NCI-H526 treated with DMSO at 0.1 percent for 48 hours (cell line): ENCODE measurements at regions not wholly inside any gene's neighbourhood (a gene's known extent, or its start where the extent isn't known, plus 50 kb on each side); places are given as distances from the start of the nearest gene placed in this dataset.
"Not testable (repeated sequence)": the region's sequence is repeated elsewhere in the genome, so short reads cannot be mapped to it uniquely, and the experiment has no call there.

Experiments
- DNase-seq: peaks from one replicate; lab custom pipeline; 2025; lab: John Stamatoyannopoulos, UW

GRCh38 chr2:111425789-111426201, 305.1 kb downstream of the BCL2L11 start:
- DNase-seq: not testable (repeated sequence)

GRCh38 chr2:111427346-111427745, 306.6 kb downstream of the BCL2L11 start:
- not testable (repeated sequence) for DNase-seq

GRCh38 chr2:111428915-111429314, 308.2 kb downstream of the BCL2L11 start:
- DNase-seq: not testable (repeated sequence)

GRCh38 chr2:111429353-111429752, 308.6 kb downstream of the BCL2L11 start:
- DNase-seq: not testable (repeated sequence)

GRCh38 chr2:111430817-111431661, 310.3 kb downstream of the BCL2L11 start:
- not testable (repeated sequence) for DNase-seq

- DNase-seq: not testable (repeated sequence)
These were observed 311.7 kb downstream of the BCL2L11 start for GRCh38 chr2:111432423-111432822.

GRCh38 chr2:111432916-111433499, 312.3 kb downstream of the BCL2L11 start:
- not testable (repeated sequence) for DNase-seq

- DNase-seq: not testable (repeated sequence)
These were observed 313.3 kb downstream of the BCL2L11 start for GRCh38 chr2:111433892-111434607.

- not testable (repeated sequence) for DNase-seq
These were observed 313.9 kb downstream of the BCL2L11 start for GRCh38 chr2:111434608-111434939.

- DNase-seq: not testable (repeated sequence)
These were observed 315.0 kb downstream of the BCL2L11 start for GRCh38 chr2:111435553-111436310.

GRCh38 chr2:111436411-111436810, 315.7 kb downstream of the BCL2L11 start:
- DNase-seq: not testable (repeated sequence)

- DNase-seq: not testable (repeated sequence)
These were observed 316.7 kb downstream of the BCL2L11 start for GRCh38 chr2:111437288-111437990.

- DNase-seq: not testable (repeated sequence)
These were observed 317.4 kb downstream of the BCL2L11 start for GRCh38 chr2:111438161-111438560.

- not testable (repeated sequence) for DNase-seq
These were observed 318.5 kb downstream of the BCL2L11 start for GRCh38 chr2:111439237-111439636.

- not testable (repeated sequence) for DNase-seq
These were observed 320.9 kb downstream of the BCL2L11 start for GRCh38 chr2:111441614-111442013.

- not testable (repeated sequence) for DNase-seq
These were observed 322.2 kb downstream of the BCL2L11 start for GRCh38 chr2:111442767-111443454.

- not testable (repeated sequence) for DNase-seq
These were observed 323.8 kb downstream of the BCL2L11 start for GRCh38 chr2:111444516-111444915.

GRCh38 chr2:111445191-111445929, 324.6 kb downstream of the BCL2L11 start:
- DNase-seq: not testable (repeated sequence)

GRCh38 chr2:111445941-111446340, 325.2 kb downstream of the BCL2L11 start:
- not testable (repeated sequence) for DNase-seq

GRCh38 chr2:111447482-111447881, 326.8 kb downstream of the BCL2L11 start:
- not testable (repeated sequence) for DNase-seq
